Liver (tissue), 7 donors: ENCODE measurements at regions not wholly inside any gene's neighbourhood (a gene's known extent, or its start where the extent isn't known, plus 50 kb on each side); places are given as distances from the start of the nearest gene placed in this dataset.

Experiments
- DNase-seq: peaks from one replicate; pipeline ENCODE4 v3.0.0-alpha.2; 2017; ENCODE audit warnings: low spot score
- H3K27ac ChIP-seq, 2 donors: one replicate each; pipeline ENCODE4 v1.7.0; 2013; ENCODE audit warnings: inconsistent platforms in 2 of 2, low read length in 2 of 2, control low read depth in 1 of 2, low read depth in 1 of 2, mild to moderate bottlenecking in 1 of 2
- H3K27me3 ChIP-seq, 4 donors: one replicate each; pipeline versions ENCODE4 v1.6.1 to v1.7.0; 2013; ENCODE audit warnings: low read length in 3 of 4, inconsistent platforms in 1 of 4, mild to moderate bottlenecking in 1 of 4, moderate library complexity in 1 of 4; ENCODE audit not compliant: control insufficient read depth in 4 of 4, insufficient read depth in 4 of 4
- H3K36me3 ChIP-seq, 4 donors: one replicate each; pipeline versions ENCODE4 v1.6.1 to v1.7.0; 2013; ENCODE audit warnings: low read length in 3 of 4, mild to moderate bottlenecking in 3 of 4, low read depth in 1 of 4, moderate library complexity in 1 of 4; ENCODE audit not compliant: control insufficient read depth in 4 of 4, insufficient read depth in 3 of 4
- H3K4me1 ChIP-seq, 4 donors: one replicate each; pipeline versions ENCODE4 v1.6.1 to v1.7.0; 2013; ENCODE audit warnings: low read length in 3 of 4, mild to moderate bottlenecking in 3 of 4, moderate library complexity in 1 of 4; ENCODE audit not compliant: control insufficient read depth in 4 of 4, insufficient read depth in 4 of 4
- H3K4me3 ChIP-seq, 3 donors: one replicate each; pipeline versions ENCODE4 v1.6.1 to v1.7.0; 2013; ENCODE audit warnings: low read length in 3 of 3, control low read depth in 1 of 3, low read depth in 1 of 3, mild to moderate bottlenecking in 1 of 3
- H3K9ac ChIP-seq, 2 donors: one replicate each; pipeline ENCODE4 v1.7.0; 2013; ENCODE audit warnings: low read length in 2 of 2, mild to moderate bottlenecking in 2 of 2, moderate library complexity in 2 of 2, control low read depth in 1 of 2, low read depth in 1 of 2
- H3K9me3 ChIP-seq, 4 donors: one replicate each; pipeline versions ENCODE4 v1.6.1 to v1.7.0; 2013; ENCODE audit warnings: low read length in 3 of 4; ENCODE audit not compliant: control insufficient read depth in 4 of 4
- EGR1 ChIP-seq, 2 donors: IDR thresholded peaks; 2 replicates each; pipeline ENCODE4 v1.6.1; 2016 to 2018; ENCODE audit warnings: antibody characterized with exemption in 2 of 2, low read depth in 2 of 2
- FOXA1 ChIP-seq: IDR thresholded peaks from 2 replicates; pipeline ENCODE4 v1.6.1; 2016; ENCODE audit warnings: antibody characterized with exemption
- FOXA2 ChIP-seq: IDR thresholded peaks from 2 replicates; pipeline ENCODE4 v1.6.1; 2016; ENCODE audit warnings: antibody characterized with exemption
- GABPA ChIP-seq, 2 donors: IDR thresholded peaks in 1 of 2; conservative IDR thresholded peaks in 1 of 2; 2 replicates each; pipeline ENCODE4 v1.6.1; 2016; ENCODE audit warnings: antibody characterized with exemption in 2 of 2, mild to moderate bottlenecking in 1 of 2, moderate library complexity in 1 of 2
- HNF4A ChIP-seq, 2 donors: conservative IDR thresholded peaks; 2 replicates each; pipeline ENCODE4 v1.6.1; 2016; ENCODE audit warnings: antibody characterized with exemption in 2 of 2, mild to moderate bottlenecking in 2 of 2
- HNF4G ChIP-seq: IDR thresholded peaks from 2 replicates; pipeline ENCODE4 v1.6.1; 2016; ENCODE audit warnings: antibody characterized with exemption
- NR2F2 ChIP-seq: IDR thresholded peaks from 2 replicates; pipeline ENCODE4 v1.6.1; 2016; ENCODE audit warnings: antibody characterized with exemption
- REST ChIP-seq: IDR thresholded peaks from 2 replicates; pipeline ENCODE4 v1.6.1; 2016; ENCODE audit warnings: antibody characterized with exemption, mild to moderate bottlenecking
- RXRA ChIP-seq, 2 donors: IDR thresholded peaks; 2 replicates each; pipeline ENCODE4 v1.6.1; 2017 to 2018; ENCODE audit warnings: antibody characterized with exemption in 2 of 2, mild to moderate bottlenecking in 1 of 2
- SP1 ChIP-seq: IDR thresholded peaks from 2 replicates; pipeline ENCODE4 v1.6.1; 2018; ENCODE audit warnings: antibody characterized with exemption, mild to moderate bottlenecking
- TAF1 ChIP-seq: conservative IDR thresholded peaks from 2 replicates; pipeline ENCODE4 v1.6.1; 2016; ENCODE audit warnings: antibody characterized with exemption, mild to moderate bottlenecking
- YY1 ChIP-seq: IDR thresholded peaks from 2 replicates; pipeline ENCODE4 v1.6.1; 2016; ENCODE audit warnings: antibody characterized with exemption, mild to moderate bottlenecking
- WGBS: extraction: QIAGEN DNeasy Blood & Tissue Kit; methylation state at CpG from one replicate; pipeline ENCODE4 v1.1.7; 2013; 5-methylcytosine and 5-hydroxymethylcytosine counted together
- TF ChIP-seq, protein P1 (sequence below): IDR thresholded peaks from 2 replicates; pipeline ENCODE4 v1.6.1; 2016; ENCODE audit warnings: antibody characterized with exemption
- TF ChIP-seq, protein P2 (sequence below): IDR thresholded peaks from 2 replicates; pipeline ENCODE4 v1.6.1; 2016; ENCODE audit warnings: antibody characterized with exemption
- donor health status: healthy.
- donor health status: healthy.
- donor health status: healthy.
- donor health status: healthy.

DNA sequence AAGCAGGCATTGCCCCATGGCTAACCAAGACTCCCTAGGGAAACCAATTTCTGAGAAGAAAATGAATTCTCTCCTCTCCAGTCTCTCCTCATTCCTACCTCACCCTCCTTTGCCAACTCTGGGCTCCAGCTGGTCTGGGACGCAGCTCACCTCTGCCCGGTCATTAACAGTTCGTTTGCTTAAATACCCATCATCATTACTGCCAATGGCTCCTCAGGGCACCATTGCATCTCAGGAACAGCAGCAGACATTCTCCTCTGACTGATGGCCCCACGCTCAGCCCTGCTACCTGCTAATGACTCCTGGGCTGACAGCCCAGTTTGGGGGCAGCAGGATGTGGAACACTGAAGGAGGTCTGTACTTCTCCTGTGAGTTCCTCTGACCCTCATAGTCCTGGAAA is 462.0 kb downstream of the INSC start:
- no peak for DNase-seq
- Histone ChIP-seq H3K4me1 (peaks cover 3 to 17% (median 7%) of the 10 kb centered on the region in 4 donors), H3K4me3 (no peak overlapping the region), H3K36me3 (no peaks in the 10 kb centered on the region), H3K27ac (no peak overlapping the region), H3K9me3 (no peaks in the 10 kb centered on the region), H3K9ac (no peak overlapping the region), H3K27me3 (no peaks in the 10 kb centered on the region)
- TF ChIP-seq YY1 (no peak), GABPA (IDR thresholded peaks at IDR 0.05 in 1 of 2, conservative IDR thresholded peaks at IDR 0.05 in 1 of 2) (no peak), FOXA2 (no peak), TAF1 (no peak), HNF4A (conservative IDR thresholded peaks at IDR 0.05) (no peak), RXRA (IDR thresholded peaks at IDR 0.05) (no peak), NR2F2 (no peak), FOXA1 (no peak), HNF4G (no peak), REST (no peak), EGR1 (IDR thresholded peaks at IDR 0.05; ENCODE audit: low read depth in 2 of 2) (no peak)
- TF ChIP-seq, protein P1, sequence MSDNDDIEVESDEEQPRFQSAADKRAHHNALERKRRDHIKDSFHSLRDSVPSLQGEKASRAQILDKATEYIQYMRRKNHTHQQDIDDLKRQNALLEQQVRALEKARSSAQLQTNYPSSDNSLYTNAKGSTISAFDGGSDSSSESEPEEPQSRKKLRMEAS, result no peak
- TF ChIP-seq, protein P2, sequence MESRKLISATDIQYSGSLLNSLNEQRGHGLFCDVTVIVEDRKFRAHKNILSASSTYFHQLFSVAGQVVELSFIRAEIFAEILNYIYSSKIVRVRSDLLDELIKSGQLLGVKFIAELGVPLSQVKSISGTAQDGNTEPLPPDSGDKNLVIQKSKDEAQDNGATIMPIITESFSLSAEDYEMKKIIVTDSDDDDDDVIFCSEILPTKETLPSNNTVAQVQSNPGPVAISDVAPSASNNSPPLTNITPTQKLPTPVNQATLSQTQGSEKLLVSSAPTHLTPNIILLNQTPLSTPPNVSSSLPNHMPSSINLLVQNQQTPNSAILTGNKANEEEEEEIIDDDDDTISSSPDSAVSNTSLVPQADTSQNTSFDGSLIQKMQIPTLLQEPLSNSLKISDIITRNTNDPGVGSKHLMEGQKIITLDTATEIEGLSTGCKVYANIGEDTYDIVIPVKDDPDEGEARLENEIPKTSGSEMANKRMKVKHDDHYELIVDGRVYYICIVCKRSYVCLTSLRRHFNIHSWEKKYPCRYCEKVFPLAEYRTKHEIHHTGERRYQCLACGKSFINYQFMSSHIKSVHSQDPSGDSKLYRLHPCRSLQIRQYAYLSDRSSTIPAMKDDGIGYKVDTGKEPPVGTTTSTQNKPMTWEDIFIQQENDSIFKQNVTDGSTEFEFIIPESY, result no peak
- WGBS, result 92% methylated on average over 4 of the region's 4 CpGs

DNA sequence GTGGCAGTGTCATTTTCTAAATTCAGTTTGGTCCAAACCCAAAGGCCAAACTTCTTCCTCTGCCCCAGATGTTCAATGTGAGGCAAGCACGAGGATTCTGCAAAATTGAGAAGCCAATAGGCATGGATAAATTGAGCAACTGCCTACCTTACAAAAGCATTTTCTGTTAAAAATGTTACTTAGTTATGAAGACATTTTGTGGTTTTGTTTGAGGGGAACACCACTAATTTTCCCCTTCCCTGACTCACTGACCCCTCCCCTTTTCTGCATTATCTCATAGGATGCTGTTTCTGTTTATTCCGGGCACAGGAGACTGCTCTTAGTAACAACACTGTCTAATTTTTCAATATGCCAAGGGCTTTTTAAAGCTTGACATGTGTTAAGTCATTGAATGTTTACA is 462.8 kb downstream of the INSC start:
- H3K36me3 ChIP-seq, result no peaks in the 10 kb centered on the region
- H3K4me3 ChIP-seq, result no peak overlapping the region
- H3K4me1 ChIP-seq, result peaks cover 3 to 17% (median 7%) of the 10 kb centered on the region in 4 donors
- no peak for DNase-seq
- H3K27ac ChIP-seq, result no peak overlapping the region
- no peaks in the 10 kb centered on the region for H3K9me3 ChIP-seq
- TF ChIP-seq SP1 (no peak), FOXA2 (no peak), GABPA (IDR thresholded peaks at IDR 0.05 in 1 of 2, conservative IDR thresholded peaks at IDR 0.05 in 1 of 2) (no peak)
- TF ChIP-seq, protein P1, result no peak
- H3K27me3 ChIP-seq, result no peaks in the 10 kb centered on the region
- H3K9ac ChIP-seq, result no peak overlapping the region
- WGBS, result 80% methylated on average over 2 of the region's 2 CpGs
